ENCODE measurements at regions not wholly inside any gene's neighbourhood (a gene's known extent, or its start where the extent isn't known, plus 50 kb on each side); places are given as distances from the start of the nearest gene placed in this dataset.

- Histone ChIP-seq H3K79me2 (ENCODE audit: insufficient read depth, low read length) (no peaks in the 10 kb centered on the region), H4K20me1 (ENCODE audit: insufficient read depth) (no peaks in the 10 kb centered on the region), H3K36me3 (ENCODE audit: control insufficient read depth in 1 of 2, insufficient read depth in 2 of 2, low read length in 2 of 2) (no peaks in the 10 kb centered on the region), H3K27me3 (ENCODE audit: insufficient read depth, low read length) (no peaks in the 10 kb centered on the region), H3K9me3 (ENCODE audit: control insufficient read depth in 1 of 2, insufficient read depth in 1 of 2, low read depth in 1 of 2, low read length in 2 of 2) (no peaks in the 10 kb centered on the region), H3K4me3 (replicated peaks in 1 of 2; ENCODE audit: low read depth in 1 of 2, low read length in 2 of 2) (no peak overlapping the region), H3K9ac (ENCODE audit: low read length) (no peak overlapping the region), H3K27ac (ENCODE audit: low read depth, low read length) (no peak overlapping the region), H3K4me2 (ENCODE audit: low read length) (no peak overlapping the region), H3K4me1 (ENCODE audit: control insufficient read depth in 1 of 2, insufficient read depth in 2 of 2, low read length in 2 of 2) (no peaks in the 10 kb centered on the region), H3K9me2 (ENCODE audit: insufficient read depth) (no peaks in the 10 kb centered on the region), H2AFZ (ENCODE audit: low read depth, low read length, poor library complexity, severe bottlenecking) (no peak overlapping the region)
- DNase-seq (ENCODE audit: low read depth, low spot score) (no peak), ATAC-seq (no peak)
- no TSS peak for BruUV-seq (replicated peaks)
- TF ChIP-seq RAD21 (IDR thresholded peaks at IDR 0.05; ENCODE audit: low read depth) (no peak), YY1 (IDR thresholded peaks at IDR 0.05; ENCODE audit: extremely low read depth, insufficient replicate concordance, low read depth, low read length) (no peak), FOSL1 (IDR thresholded peaks at IDR 0.05; ENCODE audit: low read depth) (no peak), ZNF274 (IDR thresholded peaks at IDR 0.05; ENCODE audit: low read depth, low read length) (no peak), REST (IDR thresholded peaks at IDR 0.05; ENCODE audit: low read depth) (no peak), JUND (IDR thresholded peaks at IDR 0.05) (no peak), TCF7L2 (IDR thresholded peaks at IDR 0.05; ENCODE audit: borderline replicate concordance, extremely low read depth, insufficient read depth, insufficient read length) (no peak), CEBPB (IDR thresholded peaks at IDR 0.05; ENCODE audit: low read depth) (no peak), ELF1 (IDR thresholded peaks at IDR 0.05; ENCODE audit: borderline replicate concordance, low read depth) (no peak), EZH2phosphoT487 (IDR thresholded peaks at IDR 0.05; ENCODE audit: borderline replicate concordance) (no peak), CBX3 (IDR thresholded peaks at IDR 0.05; ENCODE audit: low read depth) (no peak), SP1 (IDR thresholded peaks at IDR 0.05; ENCODE audit: low read depth) (no peak)
- ChIA-PET RAD21 (ENCODE audit: low non-redundant PET in 1 of 2, low total read pairs in 2 of 2, uncharacterized antibody in 2 of 2, unreplicated experiment in 2 of 2) (no interaction called here), CTCF (no interaction called here), POLR2A (no interaction called here)
- intact Hi-C loops (cut with micrococcal nuclease), result loop anchor here (5.0 kb wide), 1 partner anchor 241 kb away; no protein-coding TSS in a partner anchor
Observed at GRCh38 chr13:73532987-73533510, 474.2 kb downstream of the KLF5 start.

All from HCT116 (cell line).